ENCODE measurements at regions not wholly inside any gene's neighbourhood (a gene's known extent, or its start where the extent isn't known, plus 50 kb on each side); places are given as distances from the start of the nearest gene placed in this dataset.

GRCh38 chr3:17939157-17939556 is 196.7 kb upstream of the TBC1D5 start:
- intact Hi-C loops (cut with micrococcal nuclease) = no loop called here
- Histone ChIP-seq H3K36me3 (replicated peaks in 1 of 2; ENCODE audit: control extremely low read depth in 1 of 2, control insufficient read depth in 1 of 2, extremely low read depth in 1 of 2, insufficient read depth in 2 of 2, low read length in 1 of 2) (no peaks in the 10 kb centered on the region), H3K79me2 (ENCODE audit: control insufficient read depth, insufficient read depth, low read length) (no peaks in the 10 kb centered on the region), H3K4me3 (ENCODE audit: control extremely low read depth in 1 of 5, extremely low read depth in 1 of 5, insufficient read depth in 1 of 5, low read depth in 2 of 5, low read length in 4 of 5) (no peak overlapping the region), H4K20me1 (ENCODE audit: control insufficient read depth, insufficient read depth, low read length, poor library complexity, severe bottlenecking) (no peaks in the 10 kb centered on the region), H3K27me3 (replicated peaks in 1 of 4; ENCODE audit: control extremely low read depth in 1 of 4, control insufficient read depth in 3 of 4, insufficient read depth in 4 of 4, low read length in 3 of 4) (no peaks in the 10 kb centered on the region), H3K4me2 (replicated peaks; ENCODE audit: low read depth, low read length, poor library complexity, severe bottlenecking) (no peak overlapping the region), H3K9me3 (ENCODE audit: control extremely low read depth in 1 of 3, control insufficient read depth in 2 of 3, insufficient read depth in 1 of 3, low read length in 2 of 3) (no peaks in the 10 kb centered on the region), H2AFZ (ENCODE audit: insufficient read depth, low read depth, low read length, poor library complexity, severe bottlenecking) (no peak overlapping the region), H3K9ac (ENCODE audit: low read length) (no peak overlapping the region), H3K27ac (ENCODE audit: low read length in 2 of 2) (no peak overlapping the region), H3K4me1 (ENCODE audit: control insufficient read depth in 2 of 2, insufficient read depth in 2 of 2, low read length in 2 of 2) (no peaks in the 10 kb centered on the region)
- CTCF ChIA-PET = no interaction called here
- DNase-seq (no peak), ATAC-seq (ENCODE audit: low read depth) (no peak)
- Mint-ChIP-seq H3K4me3 (no peak overlapping the region), H3K4me1 (peaks cover 2% of the 10 kb centered on the region), H3K9me3 (ENCODE audit: insufficient read depth) (no peaks in the 10 kb centered on the region), H3K27ac (no peak overlapping the region), H3K27me3 (peaks cover 35% of the 10 kb centered on the region)
- POLR2A ChIA-PET = no interaction called here
- 97% methylated on average over 16 of the region's 16 CpGs for WGBS (ENCODE audit: insufficient coverage)
- no peak for TF ChIP-seq CTCF (IDR thresholded peaks at IDR 0.05)
- TF ChIP-seq EZH2 (IDR thresholded peaks at IDR 0.05; ENCODE audit: borderline replicate concordance, insufficient read depth, low read depth, low read length, poor library complexity, severe bottlenecking) = no peak

- no peak overlapping the region for H3K27ac Mint-ChIP-seq
- WGBS (ENCODE audit: insufficient coverage) = 90% methylated on average over 2 of the region's 3 CpGs
- Histone ChIP-seq H3K9ac (ENCODE audit: low read length) (no peak overlapping the region), H3K27ac (ENCODE audit: low read length in 2 of 2) (no peak overlapping the region), H3K79me2 (ENCODE audit: control insufficient read depth, insufficient read depth, low read length) (no peaks in the 10 kb centered on the region), H3K4me3 (ENCODE audit: control extremely low read depth in 1 of 5, extremely low read depth in 1 of 5, insufficient read depth in 1 of 5, low read depth in 2 of 5, low read length in 4 of 5) (no peak overlapping the region), H3K36me3 (replicated peaks in 1 of 2; ENCODE audit: control extremely low read depth in 1 of 2, control insufficient read depth in 1 of 2, extremely low read depth in 1 of 2, insufficient read depth in 2 of 2, low read length in 1 of 2) (no peaks in the 10 kb centered on the region), H3K4me2 (replicated peaks; ENCODE audit: low read depth, low read length, poor library complexity, severe bottlenecking) (no peak overlapping the region), H3K9me3 (ENCODE audit: control extremely low read depth in 1 of 3, control insufficient read depth in 2 of 3, insufficient read depth in 1 of 3, low read length in 2 of 3) (no peaks in the 10 kb centered on the region), H3K4me1 (ENCODE audit: control insufficient read depth in 2 of 2, insufficient read depth in 2 of 2, low read length in 2 of 2) (no peaks in the 10 kb centered on the region), H2AFZ (ENCODE audit: insufficient read depth, low read depth, low read length, poor library complexity, severe bottlenecking) (no peak overlapping the region), H4K20me1 (ENCODE audit: control insufficient read depth, insufficient read depth, low read length, poor library complexity, severe bottlenecking) (no peaks in the 10 kb centered on the region), H3K27me3 (replicated peaks in 1 of 4; ENCODE audit: control extremely low read depth in 1 of 4, control insufficient read depth in 3 of 4, insufficient read depth in 4 of 4, low read length in 3 of 4) (no peaks in the 10 kb centered on the region)
- DNase-seq (no peak), ATAC-seq (ENCODE audit: low read depth) (no peak)
- ChIA-PET CTCF (no interaction called here), POLR2A (no interaction called here)
- no peaks in the 10 kb centered on the region for H3K9me3 Mint-ChIP-seq (ENCODE audit: insufficient read depth)
- TF ChIP-seq CTCF (IDR thresholded peaks at IDR 0.05) = no peak
- no peak for TF ChIP-seq EZH2 (IDR thresholded peaks at IDR 0.05; ENCODE audit: borderline replicate concordance, insufficient read depth, low read depth, low read length, poor library complexity, severe bottlenecking)
- intact Hi-C loops (cut with micrococcal nuclease) = no loop called here
- H3K4me1 Mint-ChIP-seq = peaks cover 2% of the 10 kb centered on the region
- peaks cover 35% of the 10 kb centered on the region for H3K27me3 Mint-ChIP-seq
- no peak overlapping the region for H3K4me3 Mint-ChIP-seq
These were observed 195.9 kb upstream of the TBC1D5 start for GRCh38 chr3:17938313-17938712.

Measured in B cell (primary cell).